ENCODE measurements at regions not wholly inside any gene's neighbourhood (a gene's known extent, or its start where the extent isn't known, plus 50 kb on each side); places are given as distances from the start of the nearest gene placed in this dataset.

GRCh38 chr6:22206106-22206505 is 90.7 kb downstream of the PRL start:
- CTCF ChIA-PET, result interaction anchor here (0.6 kb wide), 1 partner anchor 45 kb away, joined by 3 read pairs; no protein-coding TSS in a partner anchor
- no peak for DNase-seq
- H3K9ac ChIP-seq (ENCODE audit: low read length), result no peak overlapping the region
- TF ChIP-seq EZH2 (IDR thresholded peaks at IDR 0.05; ENCODE audit: borderline replicate concordance, insufficient read depth, low read depth, low read length, poor library complexity, severe bottlenecking), result no peak
- no peak for TF ChIP-seq CTCF (IDR thresholded peaks at IDR 0.05)
- H3K27me3 ChIP-seq (replicated peaks in 1 of 4; ENCODE audit: control extremely low read depth in 1 of 4, control insufficient read depth in 3 of 4, insufficient read depth in 4 of 4, low read length in 3 of 4), result no peaks in the 10 kb centered on the region
- Mint-ChIP-seq H3K4me1 (no peaks in the 10 kb centered on the region), H3K27me3 (no peaks in the 10 kb centered on the region), H3K9me3 (ENCODE audit: insufficient read depth) (no peaks in the 10 kb centered on the region), H3K4me3 (no peak overlapping the region), H3K27ac (no peak overlapping the region)
- H4K20me1 ChIP-seq (ENCODE audit: control insufficient read depth, insufficient read depth, low read length, poor library complexity, severe bottlenecking), result no peaks in the 10 kb centered on the region
- no peak overlapping the region for H2AFZ ChIP-seq (ENCODE audit: insufficient read depth, low read depth, low read length, poor library complexity, severe bottlenecking)
- intact Hi-C loops (cut with micrococcal nuclease), result no loop called here
- no peak overlapping the region for H3K27ac ChIP-seq (ENCODE audit: low read length in 2 of 2)
- POLR2A ChIA-PET, result no interaction called here
- H3K4me3 ChIP-seq (ENCODE audit: control extremely low read depth in 1 of 5, extremely low read depth in 1 of 5, insufficient read depth in 1 of 5, low read depth in 2 of 5, low read length in 4 of 5), result no peak overlapping the region
- H3K9me3 ChIP-seq (ENCODE audit: control extremely low read depth in 1 of 3, control insufficient read depth in 2 of 3, insufficient read depth in 1 of 3, low read length in 2 of 3), result peaks cover 0 to 2% (median 0%) of the 10 kb centered on the region in 3 donors
- H3K4me1 ChIP-seq (ENCODE audit: control insufficient read depth in 2 of 2, insufficient read depth in 2 of 2, low read length in 2 of 2), result no peaks in the 10 kb centered on the region
- no peaks in the 10 kb centered on the region for H3K79me2 ChIP-seq (ENCODE audit: control insufficient read depth, insufficient read depth, low read length)
- H3K4me2 ChIP-seq (replicated peaks; ENCODE audit: low read depth, low read length, poor library complexity, severe bottlenecking), result no peak overlapping the region
- WGBS (ENCODE audit: insufficient coverage), result 78% methylated on average over 4 of the region's 5 CpGs
- no peak for ATAC-seq (ENCODE audit: low read depth)
- no peaks in the 10 kb centered on the region for H3K36me3 ChIP-seq (replicated peaks in 1 of 2; ENCODE audit: control extremely low read depth in 1 of 2, control insufficient read depth in 1 of 2, extremely low read depth in 1 of 2, insufficient read depth in 2 of 2, low read length in 1 of 2)

- Histone ChIP-seq H4K20me1 (ENCODE audit: control insufficient read depth, insufficient read depth, low read length, poor library complexity, severe bottlenecking) (no peaks in the 10 kb centered on the region), H3K27ac (ENCODE audit: low read length in 2 of 2) (no peak overlapping the region), H3K4me3 (ENCODE audit: control extremely low read depth in 1 of 5, extremely low read depth in 1 of 5, insufficient read depth in 1 of 5, low read depth in 2 of 5, low read length in 4 of 5) (no peak overlapping the region), H3K4me2 (replicated peaks; ENCODE audit: low read depth, low read length, poor library complexity, severe bottlenecking) (no peak overlapping the region), H3K9ac (ENCODE audit: low read length) (no peak overlapping the region), H3K4me1 (ENCODE audit: control insufficient read depth in 2 of 2, insufficient read depth in 2 of 2, low read length in 2 of 2) (no peaks in the 10 kb centered on the region), H3K9me3 (ENCODE audit: control extremely low read depth in 1 of 3, control insufficient read depth in 2 of 3, insufficient read depth in 1 of 3, low read length in 2 of 3) (peaks cover 0 to 1% (median 0%) of the 10 kb centered on the region in 3 donors), H3K79me2 (ENCODE audit: control insufficient read depth, insufficient read depth, low read length) (no peaks in the 10 kb centered on the region), H3K36me3 (replicated peaks in 1 of 2; ENCODE audit: control extremely low read depth in 1 of 2, control insufficient read depth in 1 of 2, extremely low read depth in 1 of 2, insufficient read depth in 2 of 2, low read length in 1 of 2) (no peaks in the 10 kb centered on the region), H2AFZ (ENCODE audit: insufficient read depth, low read depth, low read length, poor library complexity, severe bottlenecking) (no peak overlapping the region), H3K27me3 (replicated peaks in 1 of 4; ENCODE audit: control extremely low read depth in 1 of 4, control insufficient read depth in 3 of 4, insufficient read depth in 4 of 4, low read length in 3 of 4) (no peaks in the 10 kb centered on the region)
- intact Hi-C loops (cut with micrococcal nuclease), result no loop called here
- POLR2A ChIA-PET, result no interaction called here
- 83% methylated on average over 1 of the region's 1 CpG for WGBS (ENCODE audit: insufficient coverage)
- ATAC-seq (ENCODE audit: low read depth) (no peak), DNase-seq (no peak)
- no peak overlapping the region for H3K27ac Mint-ChIP-seq
- no peak for TF ChIP-seq CTCF (IDR thresholded peaks at IDR 0.05)
- no peak for TF ChIP-seq EZH2 (IDR thresholded peaks at IDR 0.05; ENCODE audit: borderline replicate concordance, insufficient read depth, low read depth, low read length, poor library complexity, severe bottlenecking)
- no peaks in the 10 kb centered on the region for H3K9me3 Mint-ChIP-seq (ENCODE audit: insufficient read depth)
- no peaks in the 10 kb centered on the region for H3K4me1 Mint-ChIP-seq
- H3K4me3 Mint-ChIP-seq, result no peak overlapping the region
- CTCF ChIA-PET, result no interaction called here
- H3K27me3 Mint-ChIP-seq, result no peaks in the 10 kb centered on the region
These were observed 88.8 kb downstream of the PRL start for GRCh38 chr6:22208026-22208425.

Measured in B cell (primary cell).